ENCODE measurements at regions not wholly inside any gene's neighbourhood (a gene's known extent, or its start where the extent isn't known, plus 50 kb on each side); places are given as distances from the start of the nearest gene placed in this dataset.
"Not testable (repeated sequence)": the region's sequence is repeated elsewhere in the genome, so short reads cannot be mapped to it uniquely, and the experiment has no call there.

DNA sequence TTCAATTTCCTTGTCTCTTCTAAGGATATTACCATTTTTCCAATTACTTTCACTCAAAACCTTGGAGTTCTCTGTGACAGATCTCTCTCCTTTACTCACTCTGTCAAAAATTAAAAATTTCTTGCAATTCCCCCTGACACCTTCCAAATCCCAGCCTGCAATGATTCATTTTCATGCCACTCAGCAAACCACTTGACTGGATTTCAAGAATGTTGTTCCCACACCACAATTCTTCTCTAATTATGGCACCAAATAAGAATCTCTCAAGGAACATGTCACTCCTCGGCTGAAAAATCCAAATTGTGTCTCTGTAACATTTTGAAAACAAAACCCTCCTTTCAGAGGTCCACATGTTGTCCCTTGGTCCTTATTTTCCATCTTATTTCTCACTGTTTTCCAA lies 438.9 kb upstream of the ZP4 start:
- DNase-seq = no peak

DNA sequence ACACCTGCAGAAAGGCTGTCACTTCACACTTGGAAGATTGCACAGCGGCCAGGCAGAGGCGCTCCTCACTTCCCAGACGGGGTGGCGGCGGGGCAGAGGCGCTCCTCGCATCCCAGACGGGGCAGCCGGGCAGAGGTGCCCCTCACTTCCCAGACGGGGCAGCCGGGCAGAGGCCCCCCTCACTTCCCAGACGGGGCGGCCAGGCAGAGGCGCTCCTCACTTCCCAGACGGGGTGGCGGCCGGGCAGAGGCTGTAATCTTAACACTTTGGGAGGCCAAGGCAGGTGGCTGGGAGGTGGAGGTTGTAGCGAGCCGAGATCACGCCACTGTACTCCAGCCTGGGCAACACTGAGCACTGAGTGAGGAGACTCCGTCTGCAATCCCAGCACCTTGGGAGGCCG lies 436.3 kb upstream of the ZP4 start:
- DNase-seq = not testable (repeated sequence)

DNA sequence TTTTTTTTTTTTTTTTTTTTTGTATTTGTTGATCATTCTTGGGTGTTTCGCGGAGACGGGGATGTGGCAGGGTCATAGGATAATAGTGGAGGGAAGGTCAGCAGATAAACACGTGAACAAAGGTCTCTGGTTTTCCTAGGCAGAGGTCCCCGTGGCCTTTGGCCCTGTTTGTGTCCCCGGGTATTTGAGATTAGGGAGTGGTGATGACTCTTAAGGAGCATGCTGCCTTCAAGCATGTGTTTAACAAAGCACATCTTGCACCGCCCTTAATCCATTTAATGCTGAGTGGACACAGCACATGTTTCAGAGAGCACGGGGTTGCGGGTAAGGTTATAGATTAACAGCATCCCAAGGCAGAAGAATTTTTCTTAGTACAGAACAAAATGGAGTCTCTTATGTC lies 435.8 kb upstream of the ZP4 start:
- DNase-seq = not testable (repeated sequence)

DNA sequence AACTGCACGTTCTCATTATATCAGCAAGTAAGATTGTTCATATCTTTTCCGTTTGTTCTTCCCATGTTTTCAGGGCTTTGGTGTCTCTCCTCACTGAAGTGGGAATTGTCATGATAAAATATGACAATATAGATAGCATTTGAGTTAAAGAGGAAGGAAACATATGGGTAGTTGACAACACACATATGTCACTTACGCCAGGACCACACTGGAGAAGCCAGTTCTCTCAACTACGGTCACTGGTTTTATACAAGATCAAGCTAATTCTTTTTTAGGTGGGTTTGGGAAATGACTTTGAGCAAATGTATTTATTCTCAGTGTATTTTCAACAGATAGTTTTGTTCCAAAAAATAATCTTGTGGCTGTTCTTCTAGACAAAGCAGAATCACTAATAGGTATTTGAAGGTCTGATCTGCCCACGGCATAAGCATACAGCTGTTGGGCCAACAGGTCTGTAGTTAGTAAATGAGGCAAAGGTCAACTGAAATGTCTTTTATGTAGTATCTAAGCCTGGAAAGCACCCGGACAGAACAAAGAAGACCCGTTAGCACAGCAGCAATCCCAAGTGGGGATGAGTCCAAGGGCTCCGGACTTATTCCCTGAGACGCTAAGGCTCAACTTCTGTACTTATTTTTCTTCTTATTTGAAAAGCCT lies 433.6 kb upstream of the ZP4 start:
- DNase-seq = no peak

DNA sequence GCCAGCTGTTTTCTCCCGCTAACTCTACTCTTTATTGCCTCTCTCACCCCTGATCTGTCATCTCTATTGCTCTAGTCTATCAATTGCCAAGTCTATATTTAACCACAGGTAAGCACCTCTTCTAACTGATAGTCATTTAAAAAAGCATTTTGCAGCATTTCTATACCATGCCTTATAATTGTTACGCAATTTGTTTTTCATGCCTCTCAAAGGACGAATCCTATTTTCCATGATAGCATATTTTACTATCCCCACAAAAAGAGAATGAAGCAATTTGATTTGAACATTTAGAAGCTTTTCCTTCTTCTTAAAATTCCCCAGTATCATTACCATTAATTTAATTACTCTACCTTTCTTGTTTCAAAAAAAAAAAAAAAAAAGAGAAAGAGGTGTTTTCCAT lies 432.8 kb upstream of the ZP4 start:
- DNase-seq = no peak

DNA sequence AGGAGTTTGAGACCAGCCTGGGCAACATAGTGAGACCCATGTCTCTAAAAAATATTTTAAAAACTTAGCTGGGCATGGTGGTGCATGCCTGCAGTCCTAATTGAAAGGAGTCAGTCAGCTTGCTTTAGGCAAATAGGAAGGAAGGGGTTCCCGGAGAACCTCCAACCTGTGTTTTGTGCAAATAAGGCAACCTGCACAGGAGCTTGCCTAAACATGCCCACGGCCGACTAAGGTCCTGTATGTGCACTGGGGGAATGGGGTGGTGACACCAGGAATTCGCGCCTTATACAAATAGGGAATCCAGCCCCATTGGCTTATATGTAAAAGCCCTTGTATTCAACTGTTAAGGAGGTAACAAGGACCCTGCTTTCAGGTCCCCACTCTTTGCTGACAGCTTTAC lies 429.2 kb upstream of the ZP4 start:
- DNase-seq = no peak

DNA sequence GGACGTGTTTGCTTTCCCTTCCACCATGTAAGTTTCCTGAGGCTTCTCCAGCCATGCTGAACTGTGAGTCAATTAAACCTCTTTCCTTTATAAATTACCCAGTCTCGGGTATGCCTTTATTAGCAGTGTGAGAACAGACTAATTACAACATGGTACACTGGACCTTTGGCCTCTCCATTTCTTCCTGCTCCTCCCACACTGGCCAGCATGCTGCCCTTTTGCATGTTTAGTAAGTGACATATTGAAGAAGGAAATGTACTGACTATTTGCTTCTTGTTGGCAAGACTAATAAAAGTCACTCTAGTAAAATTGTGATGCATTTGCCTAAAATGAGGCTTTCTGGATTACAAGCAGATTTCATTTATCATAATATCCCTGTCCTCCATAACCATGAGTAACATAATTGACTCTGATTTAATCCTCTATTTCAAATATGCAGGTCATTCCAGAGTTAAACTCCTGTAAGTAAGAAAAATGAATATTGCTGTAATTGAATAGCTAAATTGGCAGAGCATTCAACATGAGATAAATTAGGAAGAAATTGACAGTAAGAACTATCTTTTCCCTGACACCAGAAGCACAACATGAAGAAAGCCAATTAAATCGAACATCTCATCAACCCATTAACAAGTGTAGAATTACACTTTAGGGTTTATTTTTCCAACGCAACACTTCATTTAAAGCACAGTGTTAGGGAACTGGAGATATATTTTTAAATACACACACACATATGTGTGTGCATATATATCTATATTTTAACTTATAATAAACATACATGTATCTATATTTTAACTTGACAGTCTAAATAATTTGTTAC lies 427.8 kb upstream of the ZP4 start:
- DNase-seq = no peak

DNA sequence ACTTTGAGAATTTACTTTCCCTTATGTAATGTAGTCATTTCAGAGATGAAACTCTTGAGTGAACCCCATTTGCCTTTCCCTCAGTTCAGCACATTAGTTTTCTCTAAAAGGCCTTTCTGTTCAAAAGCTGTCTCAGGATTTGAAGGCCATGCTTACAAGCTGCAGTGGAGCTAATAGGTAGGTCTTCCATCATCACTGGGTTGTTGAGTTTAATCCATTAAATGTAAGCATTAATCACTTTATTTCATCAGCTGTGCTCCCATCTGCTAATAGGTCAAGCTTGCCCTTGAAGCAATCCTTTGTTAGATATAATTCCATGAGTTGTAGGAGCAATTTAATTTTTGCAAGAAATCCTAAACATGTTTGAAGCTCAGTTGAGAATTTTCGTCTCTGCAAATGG lies 422.2 kb upstream of the ZP4 start:
- no peak for DNase-seq

DNA sequence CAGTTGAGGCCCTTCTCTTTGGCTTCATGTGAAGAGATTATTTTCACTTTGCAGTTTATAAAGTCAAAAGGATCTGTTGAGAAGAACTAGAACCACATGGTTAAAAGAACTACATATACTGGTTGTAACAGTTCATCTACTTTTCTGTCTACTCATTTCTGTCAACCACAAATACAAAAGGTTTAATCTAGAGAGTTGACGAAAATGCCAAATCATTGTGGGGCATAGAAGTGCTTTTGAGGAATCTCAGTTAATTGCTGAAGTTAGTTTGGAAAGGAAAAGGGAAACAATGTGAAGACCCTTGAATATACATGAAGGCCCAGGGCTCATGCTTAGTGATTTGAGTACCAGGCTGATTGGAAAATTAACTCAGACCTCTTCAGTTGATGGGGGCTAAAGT lies 415.7 kb upstream of the ZP4 start:
- DNase-seq = no peak

DNA sequence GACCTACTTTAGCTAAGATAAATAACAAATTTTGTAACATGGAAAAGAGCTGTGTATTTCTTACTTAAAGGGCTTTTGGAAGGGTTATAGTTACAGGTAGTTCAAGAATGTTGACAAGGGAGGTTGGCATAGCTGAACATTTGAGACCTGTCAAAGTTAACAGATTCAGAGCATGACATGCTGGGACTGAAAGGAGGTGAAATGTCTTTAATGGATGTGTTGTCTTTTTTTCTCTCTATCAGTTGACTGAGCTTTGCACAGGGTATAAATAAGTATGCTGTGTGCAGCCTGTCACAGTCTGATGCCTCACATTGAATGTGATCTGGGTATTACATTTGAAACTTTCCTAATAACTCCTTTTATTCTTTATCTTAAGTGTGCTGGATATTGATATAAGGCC lies 411.9 kb upstream of the ZP4 start:
- no peak for DNase-seq

DNA sequence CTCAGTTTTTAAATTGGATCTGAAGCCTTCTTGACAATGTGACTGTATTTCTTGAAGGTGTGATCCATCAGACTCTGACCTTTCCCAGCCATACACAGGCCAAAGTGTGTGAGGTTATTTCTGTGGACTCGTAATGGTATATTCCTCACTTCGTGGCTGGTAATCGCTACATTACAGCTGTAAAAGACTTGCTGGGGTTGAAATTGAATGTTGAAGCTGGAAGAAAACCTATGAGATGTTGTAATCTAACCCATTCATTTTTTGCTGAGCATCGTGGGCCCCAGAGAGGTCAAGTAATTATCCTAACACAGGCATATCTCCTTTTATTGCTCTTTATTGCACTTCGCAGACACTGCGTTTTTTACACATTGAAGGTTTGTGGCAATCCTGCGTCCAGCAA lies 405.6 kb upstream of the ZP4 start:
- DNase-seq = no peak

DNA sequence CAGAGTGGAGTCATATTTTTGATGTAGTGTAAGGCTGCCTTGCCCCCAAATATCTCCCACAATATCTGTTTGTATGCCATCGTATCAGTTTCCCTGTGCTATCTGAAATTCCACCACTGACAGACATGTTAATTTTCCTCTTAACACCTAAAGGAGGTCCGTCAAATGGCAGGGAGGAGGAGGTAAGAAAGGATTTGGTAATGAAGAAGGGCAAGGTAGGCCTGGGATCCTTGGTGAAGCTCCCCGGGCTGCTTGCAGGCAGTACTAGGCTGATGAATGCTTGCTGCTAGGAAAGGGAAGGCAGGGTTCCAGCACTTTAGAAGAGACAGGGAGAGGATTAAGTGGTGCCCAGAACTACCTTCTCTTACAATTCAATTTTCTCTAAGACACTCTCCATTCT lies 402.4 kb upstream of the ZP4 start:
- DNase-seq = no peak

DNA sequence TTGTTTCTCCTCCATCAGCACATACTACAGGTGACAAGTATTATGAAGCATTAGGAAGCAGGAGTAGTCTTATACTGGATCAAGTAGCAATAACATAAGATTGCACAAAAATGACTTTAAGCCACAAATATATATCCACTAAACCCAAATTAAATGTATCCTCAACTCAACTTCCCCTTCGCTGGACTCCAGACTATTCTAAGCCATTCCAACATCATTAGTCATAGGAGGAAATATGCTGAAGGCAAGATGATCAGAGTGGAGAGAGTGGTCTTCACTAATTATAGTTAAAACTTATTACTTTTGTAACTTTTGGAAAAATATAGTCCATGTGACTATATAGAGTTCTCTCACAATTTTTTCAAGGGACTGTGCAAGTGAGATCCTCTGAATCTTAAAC lies 390.7 kb upstream of the ZP4 start:
- peak; percentile 8 for DNase-seq

DNA sequence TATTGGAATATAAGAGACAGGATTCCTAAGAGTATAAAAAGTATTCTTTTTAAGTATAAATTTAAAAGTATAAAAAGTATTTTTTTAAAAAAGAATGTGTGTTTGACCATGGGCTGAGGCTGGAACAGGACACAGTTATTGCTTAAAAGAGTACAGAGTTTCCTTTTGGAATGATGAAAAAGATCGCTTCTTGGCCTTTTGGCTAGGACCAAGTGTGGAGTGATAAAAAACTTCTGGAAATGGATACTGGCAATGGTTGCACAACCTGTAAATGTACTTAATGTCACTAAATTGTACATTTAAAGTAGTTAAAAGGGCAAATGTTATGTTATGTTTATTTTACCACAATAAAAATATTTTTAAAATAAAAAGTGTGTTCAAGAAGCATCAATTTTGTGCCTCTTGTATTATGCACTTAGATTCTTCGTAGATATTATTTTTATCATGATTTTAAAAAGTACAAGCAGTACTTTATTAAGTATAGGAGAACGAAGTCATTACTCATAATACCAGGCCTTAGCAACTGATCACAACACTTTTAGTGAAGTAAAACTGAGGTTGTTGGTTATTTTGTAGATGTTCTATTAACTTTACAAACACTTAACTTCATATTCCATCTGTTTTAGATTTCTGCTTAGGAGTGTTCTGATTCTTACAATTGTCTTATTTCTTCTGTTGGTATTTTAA lies 389.1 kb upstream of the ZP4 start:
- DNase-seq = no peak

DNA sequence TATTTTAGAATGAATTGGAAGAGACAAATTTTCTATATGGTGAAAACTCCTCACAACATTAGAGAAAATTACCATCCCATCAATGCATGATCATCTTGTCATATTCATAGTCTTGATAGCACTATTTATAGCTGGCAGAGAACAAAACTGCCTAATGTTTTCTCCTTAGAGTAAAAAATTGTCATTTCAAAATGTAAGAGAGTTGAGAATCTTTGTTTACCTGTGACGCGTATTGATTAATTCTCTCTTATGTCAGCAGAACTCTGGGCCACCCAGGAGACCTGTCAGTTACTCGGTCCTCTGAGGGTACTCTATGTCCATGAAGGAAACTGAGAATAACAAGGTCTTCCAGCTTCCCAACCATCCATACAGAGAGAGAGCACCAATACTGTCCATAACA lies 381.4 kb upstream of the ZP4 start:
- no peak for DNase-seq

DNA sequence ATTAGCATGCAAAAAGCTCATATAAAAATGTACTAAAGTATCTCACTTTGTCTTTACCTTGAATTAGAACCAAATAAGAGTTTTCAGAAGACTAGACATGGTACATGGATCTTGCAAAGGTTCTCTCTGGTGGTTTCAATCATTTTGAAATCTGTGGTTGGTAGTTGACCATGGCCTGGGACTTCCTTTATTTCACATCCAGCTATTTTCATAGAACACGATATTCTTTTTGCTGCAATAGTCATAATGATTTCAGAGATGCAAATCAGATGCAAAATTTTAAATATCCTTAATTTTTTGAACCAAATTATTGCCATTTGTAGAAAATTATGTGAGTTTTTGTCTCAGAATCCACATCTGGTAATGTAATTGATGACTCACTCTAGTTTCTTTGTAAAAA lies 375.1 kb upstream of the ZP4 start:
- no peak for DNase-seq

DNA sequence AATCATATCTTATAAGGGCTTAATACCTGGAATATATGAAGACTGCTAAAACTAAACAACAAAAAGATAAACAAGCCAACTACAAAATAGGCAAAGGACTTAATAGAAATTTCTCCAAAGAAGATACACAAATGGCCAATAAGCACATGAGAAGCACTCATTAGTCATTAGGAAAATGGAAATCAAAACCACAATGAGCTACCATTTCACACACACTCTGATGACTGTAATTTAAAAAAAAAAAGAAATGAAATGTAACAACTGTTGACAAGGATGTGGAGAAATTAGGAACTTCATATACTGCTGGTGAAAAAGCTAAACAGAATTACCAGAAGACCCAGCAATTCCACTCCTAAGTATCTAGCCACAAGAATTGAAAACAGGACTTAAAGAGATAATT lies 374.2 kb upstream of the ZP4 start:
- no peak for DNase-seq

DNA sequence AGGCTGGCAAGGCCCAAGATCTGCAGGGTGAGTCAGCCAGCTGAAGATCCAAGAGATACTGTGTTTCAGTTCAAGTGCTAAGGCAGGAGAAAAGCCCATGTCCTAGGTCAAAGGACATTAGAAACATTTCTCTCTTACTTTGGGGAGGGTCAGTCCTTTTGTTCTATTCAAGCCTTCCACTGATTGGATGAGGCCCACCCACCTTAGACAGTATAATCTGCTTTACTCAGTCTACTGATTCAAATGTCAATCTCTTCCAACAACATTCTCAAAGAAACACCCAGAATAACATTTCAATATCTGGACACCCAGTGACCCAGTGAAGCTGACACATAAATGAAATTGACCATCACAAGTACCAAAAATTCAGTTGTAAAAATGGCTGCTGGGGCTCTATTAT lies 367.8 kb upstream of the ZP4 start:
- no peak for DNase-seq

DNA sequence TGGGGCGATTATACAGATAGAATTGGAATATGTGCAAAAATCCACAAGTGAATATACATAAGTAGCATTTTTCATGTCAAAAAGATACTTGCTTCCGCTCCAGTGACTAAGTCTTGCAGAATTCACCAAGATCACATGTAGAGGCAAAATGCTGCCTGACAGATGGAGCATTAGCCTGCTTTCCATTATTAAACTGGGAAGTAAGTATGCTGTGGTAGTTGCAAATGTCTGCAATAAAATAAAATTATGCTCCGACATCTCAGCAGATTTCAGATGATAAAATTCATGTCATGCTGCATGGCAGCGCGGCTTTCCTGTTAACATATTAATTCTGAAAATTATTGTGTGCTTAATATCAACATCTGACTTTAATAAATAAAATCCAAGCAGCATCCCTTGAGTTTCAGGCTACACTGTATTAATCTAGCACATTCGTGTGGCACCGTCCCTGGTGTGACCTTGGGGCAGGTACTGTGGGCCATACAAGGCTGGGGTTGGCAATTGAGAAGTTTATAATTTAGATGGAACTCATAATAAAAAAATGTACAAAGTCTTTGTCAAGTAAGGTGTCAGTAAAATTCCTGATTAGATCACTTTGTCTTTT lies 366.4 kb upstream of the ZP4 start:
- DNase-seq = peak; percentile 48

DNA sequence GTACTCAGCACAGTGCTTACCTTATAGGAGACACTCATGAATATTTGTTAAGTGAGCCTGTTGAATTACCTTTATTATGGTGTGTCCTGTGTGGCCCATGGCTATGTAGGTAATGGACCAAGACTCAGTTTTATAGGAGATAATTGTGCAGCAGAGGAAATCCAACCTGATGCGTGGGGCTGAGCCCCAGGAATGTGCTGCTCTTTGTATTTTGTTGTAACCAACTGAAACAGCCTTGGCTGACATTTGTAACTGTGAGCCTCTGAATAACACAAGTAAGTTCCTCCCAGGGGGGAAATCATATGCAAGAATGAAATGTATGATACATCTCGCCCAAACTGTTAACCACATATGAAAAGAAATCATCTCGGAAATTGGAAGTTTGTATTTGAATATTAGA lies 364.2 kb upstream of the ZP4 start:
- no peak for DNase-seq

DNA sequence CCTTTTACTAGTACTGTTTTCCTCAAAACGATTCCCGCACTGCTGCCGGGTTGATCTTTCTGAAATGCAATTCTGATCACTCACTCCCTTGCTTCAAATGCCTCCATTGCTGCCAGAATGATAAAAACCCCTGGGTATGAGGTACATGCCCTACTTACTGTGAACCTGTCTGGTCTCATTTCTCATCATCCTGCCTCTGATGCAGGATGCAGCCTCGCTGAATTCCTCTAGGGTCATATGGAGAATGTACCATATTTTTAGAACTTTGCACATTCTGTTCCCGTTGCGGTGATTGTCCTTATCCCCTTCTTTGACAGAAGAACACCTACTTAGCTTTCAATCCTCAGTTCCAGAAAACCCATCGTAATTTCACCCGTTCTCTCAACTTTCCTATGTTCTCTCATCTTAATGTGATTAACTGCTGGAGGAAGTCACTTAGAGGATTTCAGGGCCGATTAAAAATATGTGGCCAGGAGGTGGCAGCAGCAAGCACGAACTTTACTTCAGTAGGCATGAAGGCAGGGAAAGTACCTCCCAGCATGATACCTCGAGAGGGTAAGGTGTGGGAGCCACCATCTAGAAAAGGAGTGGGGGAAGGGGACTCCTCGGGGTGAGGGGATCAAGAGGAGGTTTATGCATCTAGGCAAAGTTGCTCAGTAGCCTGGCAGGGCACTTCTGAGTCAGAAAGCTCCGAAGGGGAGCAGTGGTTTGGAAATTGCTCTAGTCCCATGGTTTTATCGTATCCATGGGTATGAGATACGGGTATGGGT lies 361.5 kb upstream of the ZP4 start:
- DNase-seq = peak; percentile 40

DNA sequence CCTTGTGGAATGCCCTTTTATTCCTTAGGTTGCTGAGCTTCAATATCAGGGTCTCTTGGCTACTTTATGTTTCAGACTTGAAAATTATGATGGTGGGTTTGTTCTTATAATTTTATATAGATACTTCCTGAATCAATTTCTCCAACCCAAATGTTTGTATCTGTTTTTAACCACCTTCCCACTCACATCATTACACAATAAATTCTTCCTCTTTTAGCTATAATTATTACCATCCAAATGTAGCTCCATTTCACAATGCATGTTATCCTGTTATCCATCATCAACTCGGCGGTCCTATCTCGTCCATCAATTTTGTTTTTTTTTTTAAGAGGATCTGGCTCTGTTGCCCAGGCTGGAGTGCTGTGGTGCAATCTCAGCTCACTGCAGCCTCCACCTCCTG lies 357.6 kb upstream of the ZP4 start:
- no peak for DNase-seq

DNA sequence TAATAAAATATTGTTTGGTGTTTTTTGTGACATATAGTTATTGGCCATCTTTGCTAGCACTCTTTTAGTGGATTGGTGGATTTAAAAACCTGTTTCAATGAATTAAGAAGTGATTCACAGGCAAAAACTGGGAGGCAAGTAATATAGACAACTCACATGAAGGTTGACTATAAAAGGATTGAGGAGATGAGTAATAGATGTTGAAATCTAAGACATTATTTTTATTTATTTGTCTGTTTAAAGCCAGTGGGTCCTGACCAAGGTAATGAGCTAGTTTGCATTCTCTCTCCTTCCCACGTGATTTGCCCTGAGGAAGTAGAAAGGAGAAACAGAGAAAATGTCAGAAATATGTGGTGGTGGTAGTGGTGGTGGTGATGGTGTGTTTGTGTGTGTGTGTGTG lies 351.5 kb upstream of the ZP4 start:
- no peak for DNase-seq
